ENCODE measurements at regions not wholly inside any gene's neighbourhood (a gene's known extent, or its start where the extent isn't known, plus 50 kb on each side); places are given as distances from the start of the nearest gene placed in this dataset.

- no peak overlapping the region for H3K4me3 Mint-ChIP-seq
- peaks cover 27% of the 10 kb centered on the region for H3K27me3 Mint-ChIP-seq (ENCODE audit: low read depth)
- peaks cover 3% of the 10 kb centered on the region for H3K9me3 Mint-ChIP-seq
- H3K36me3 Mint-ChIP-seq (ENCODE audit: low read depth): no peaks in the 10 kb centered on the region
- peaks cover 22% of the 10 kb centered on the region for H3K4me1 Mint-ChIP-seq
- TF ChIP-seq CTCF (conservative IDR thresholded peaks at IDR 0.05): no peak
- no peak for DNase-seq (ENCODE audit: low read depth, low spot score)
- no peak overlapping the region for H3K27ac Mint-ChIP-seq (ENCODE audit: unreplicated experiment)
Observed at GRCh38 chr11:22431106-22431505, 92.9 kb downstream of the SLC17A6 start.

GRCh38 chr11:22430639-22431038 lies 92.5 kb downstream of the SLC17A6 start:
- peaks cover 27% of the 10 kb centered on the region for H3K27me3 Mint-ChIP-seq (ENCODE audit: low read depth)
- peaks cover 3% of the 10 kb centered on the region for H3K9me3 Mint-ChIP-seq
- H3K4me3 Mint-ChIP-seq: no peak overlapping the region
- H3K36me3 Mint-ChIP-seq (ENCODE audit: low read depth): no peaks in the 10 kb centered on the region
- no peak overlapping the region for H3K27ac Mint-ChIP-seq (ENCODE audit: unreplicated experiment)
- TF ChIP-seq CTCF (conservative IDR thresholded peaks at IDR 0.05): no peak
- DNase-seq (ENCODE audit: low read depth, low spot score): no peak
- H3K4me1 Mint-ChIP-seq: peaks cover 22% of the 10 kb centered on the region

- H3K27me3 Mint-ChIP-seq (ENCODE audit: low read depth): peaks cover 27% of the 10 kb centered on the region
- H3K4me1 Mint-ChIP-seq: peaks cover 22% of the 10 kb centered on the region
- TF ChIP-seq CTCF (conservative IDR thresholded peaks at IDR 0.05): no peak
- H3K27ac Mint-ChIP-seq (ENCODE audit: unreplicated experiment): no peak overlapping the region
- no peak overlapping the region for H3K4me3 Mint-ChIP-seq
- H3K9me3 Mint-ChIP-seq: peaks cover 3% of the 10 kb centered on the region
- no peaks in the 10 kb centered on the region for H3K36me3 Mint-ChIP-seq (ENCODE audit: low read depth)
- no peak for DNase-seq (ENCODE audit: low read depth, low spot score)
Observed at GRCh38 chr11:22430141-22430541, 92.0 kb downstream of the SLC17A6 start.
